GM23338 (cell line): ENCODE measurements at regions not wholly inside any gene's neighbourhood (a gene's known extent, or its start where the extent isn't known, plus 50 kb on each side); places are given as distances from the start of the nearest gene placed in this dataset.

ENCODE experiments used
- ATAC-seq: fragments of 200-7000 bp; cut with Tn5 transposase; 3 replicates; pipeline ENCODE4 v1.9.1; 2020
- DNase-seq: peaks from one replicate; pipeline ENCODE4 v3.0.0-alpha.2; 2015; ENCODE audit warnings: low spot score
- H2AFZ ChIP-seq: fragments of 200-600 bp; sonication (generic); 2 replicates; pipeline ENCODE4 v1.8.0; 2016; ENCODE audit warnings: antibody characterized with exemption, mild to moderate bottlenecking, moderate library complexity
- H3F3A ChIP-seq: fragments of 200-600 bp; sonication (generic); replicated peaks from 2 replicates; pipeline ENCODE4 v1.8.0; 2017; ENCODE audit warnings: antibody characterized with exemption, mixed run types, low read depth
- H3K27ac ChIP-seq: fragments of 200-600 bp; sonication (generic); 2 replicates; pipeline ENCODE4 v1.6.1; 2016; ENCODE audit warnings: low read depth
- H3K27me3 ChIP-seq: fragments of 200-600 bp; sonication (generic); 2 replicates; pipeline ENCODE4 v1.8.0; 2016; ENCODE audit warnings: mild to moderate bottlenecking, mixed run types, moderate library complexity; ENCODE audit not compliant: insufficient read depth
- H3K36me3 ChIP-seq: fragments of 200-600 bp; sonication (generic); 2 replicates; pipeline ENCODE4 v1.8.0; 2016; ENCODE audit warnings: mild to moderate bottlenecking; ENCODE audit not compliant: insufficient read depth
- H3K4me1 ChIP-seq: fragments of 200-600 bp; sonication (generic); 2 replicates; pipeline ENCODE4 v1.8.0; 2016; ENCODE audit warnings: mild to moderate bottlenecking, moderate library complexity; ENCODE audit not compliant: insufficient read depth
- H3K4me2 ChIP-seq: fragments of 200-600 bp; sonication (generic); 2 replicates; pipeline ENCODE4 v1.7.1; 2017; ENCODE audit warnings: mixed run types
- H3K4me3 ChIP-seq: fragments of 200-600 bp; sonication (generic); 2 replicates; pipeline ENCODE4 v1.6.1; 2016; ENCODE audit warnings: mixed run types
- H3K79me2 ChIP-seq: fragments of 200-600 bp; sonication (generic); replicated peaks from 2 replicates; pipeline ENCODE4 v1.8.0; 2017; ENCODE audit warnings: mild to moderate bottlenecking; ENCODE audit not compliant: insufficient read depth
- H3K9me2 ChIP-seq: fragments of 200-600 bp; sonication (generic); 2 replicates; pipeline ENCODE4 v1.8.0; 2017; ENCODE audit not compliant: insufficient read depth
- H4K20me1 ChIP-seq: fragments of 200-600 bp; sonication (generic); replicated peaks from 2 replicates; pipeline ENCODE4 v1.8.0; 2017; ENCODE audit warnings: mild to moderate bottlenecking; ENCODE audit not compliant: insufficient read depth
- H3K27ac Mint-ChIP-seq: 2 replicates; pipeline ENCODE4 v1.8.0; 2020; ENCODE audit warnings: inconsistent platforms, mild to moderate bottlenecking, moderate library complexity, mixed read lengths
- H3K27me3 Mint-ChIP-seq: 3 replicates; pipeline ENCODE4 v1.8.0; 2022; ENCODE audit warnings: low read depth, mild to moderate bottlenecking, moderate library complexity, mixed read lengths, inconsistent platforms; ENCODE audit not compliant: insufficient read depth, poor library complexity
- H3K36me3 Mint-ChIP-seq: 3 replicates; pipeline ENCODE4 v1.8.0; 2021; ENCODE audit warnings: low read depth, mild to moderate bottlenecking, inconsistent platforms, moderate library complexity, mixed read lengths
- H3K4me1 Mint-ChIP-seq: 3 replicates; pipeline ENCODE4 v1.8.0; 2020; ENCODE audit warnings: mild to moderate bottlenecking, inconsistent platforms, mixed read lengths
- H3K4me3 Mint-ChIP-seq: 3 replicates; pipeline ENCODE4 v1.8.0; 2021; ENCODE audit warnings: moderate library complexity, mild to moderate bottlenecking, inconsistent platforms, mixed read lengths
- H3K9me3 Mint-ChIP-seq: 3 replicates; pipeline ENCODE4 v1.8.0; 2020; ENCODE audit warnings: moderate library complexity, mild to moderate bottlenecking, inconsistent platforms, mixed read lengths
- CREB1 ChIP-seq: fragments of 250-450 bp; sonication (Bioruptor Pico); IDR thresholded peaks from 2 replicates; pipeline ENCODE4 v1.5.0; 2020; ENCODE audit warnings: low read depth, mild to moderate bottlenecking, moderate library complexity
- CTCF ChIP-seq, 2 experiments: fragments of 200-600 bp in 1 of 2; sonication (generic) in 1 of 2; conservative IDR thresholded peaks; 2 replicates each; pipeline versions ENCODE4 v1.5.1 to v1.6.1; 2016 to 2017; ENCODE audit warnings: antibody characterized with exemption in 2 of 2, low read depth in 2 of 2, mild to moderate bottlenecking in 2 of 2, moderate library complexity in 1 of 2
- EZH2 ChIP-seq: fragments of 200-600 bp; sonication (generic); IDR thresholded peaks from one replicate; pipeline ENCODE4 v1.8.0; 2017; ENCODE audit warnings: antibody characterized with exemption, mild to moderate bottlenecking, low read depth; ENCODE audit not compliant: unreplicated experiment
- EZH2phosphoT487 ChIP-seq: fragments of 200-600 bp; sonication (generic); IDR thresholded peaks from one replicate; pipeline ENCODE4 v1.8.1; 2018; ENCODE audit warnings: antibody characterized with exemption; ENCODE audit not compliant: unreplicated experiment
- NANOG ChIP-seq: IDR thresholded peaks from 2 replicates; pipeline ENCODE4 v1.6.1; 2016; ENCODE audit warnings: antibody characterized with exemption, borderline replicate concordance
- STAT1 ChIP-seq: IDR thresholded peaks from one replicate; pipeline ENCODE4 v1.6.1; 2016; ENCODE audit warnings: antibody characterized with exemption; ENCODE audit not compliant: unreplicated experiment
- ZNF331 ChIP-seq: fragments of 250-450 bp; sonication (Bioruptor Pico); IDR thresholded peaks from 2 replicates; pipeline ENCODE4 v1.5.0; 2020; ENCODE audit warnings: low read depth, mild to moderate bottlenecking, moderate library complexity
- ZNF462 ChIP-seq: fragments of 250-450 bp; sonication (Bioruptor Pico); IDR thresholded peaks from 2 replicates; pipeline ENCODE4 v1.5.0; 2020; ENCODE audit warnings: mild to moderate bottlenecking, moderate library complexity

- TF ChIP-seq ZNF462 (CRISPR knock-in tag) (no peak), NANOG (no peak), EZH2phosphoT487 (no peak), STAT1 (no peak), ZNF331 (CRISPR knock-in tag) (no peak), EZH2 (no peak), CREB1 (no peak)
These were observed 104.9 kb upstream of the TFAP2D start (continued) for GRCh38 chr6:50608421-50608820.

- peak; percentile 21 for DNase-seq
- TF ChIP-seq ZNF462 (CRISPR knock-in tag): no peak
- no peak for TF ChIP-seq EZH2phosphoT487
- peak in 1 of 2 experiments; percentile 54; a peak in 3 of 4 replicates for TF ChIP-seq CTCF (conservative IDR thresholded peaks at IDR 0.05; ENCODE audit: low read depth in 2 of 2)
- Mint-ChIP-seq H3K4me3 (no peak overlapping the region), H3K27me3 (no peaks in the 10 kb centered on the region), H3K36me3 (no peaks in the 10 kb centered on the region), H3K4me1 (peaks cover 15% of the 10 kb centered on the region; the same call in 2 of the 3 replicates), H3K9me3 (peaks cover 8% of the 10 kb centered on the region; the same call in 2 of the 3 replicates), H3K27ac (no peak overlapping the region)
- no peaks in the 10 kb centered on the region for H4K20me1 ChIP-seq
- H3K27me3 ChIP-seq: no peaks in the 10 kb centered on the region
- no peaks in the 10 kb centered on the region for H3K36me3 ChIP-seq
- H3K27ac ChIP-seq: no peak overlapping the region
- H2AFZ ChIP-seq: no peak overlapping the region
- no peak overlapping the region for H3K4me2 ChIP-seq
- no peaks in the 10 kb centered on the region for H3K9me2 ChIP-seq
- no peaks in the 10 kb centered on the region for H3K79me2 ChIP-seq
- ATAC-seq: no peak
- no peaks in the 10 kb centered on the region for H3F3A ChIP-seq
- H3K4me3 ChIP-seq: no peak overlapping the region
- peaks cover 6% of the 10 kb centered on the region; the same call in 1 of the 2 replicates for H3K4me1 ChIP-seq
These were observed 102.8 kb upstream of the TFAP2D start for GRCh38 chr6:50610562-50610961.
